ENCODE measurements at regions not wholly inside any gene's neighbourhood (a gene's known extent, or its start where the extent isn't known, plus 50 kb on each side); places are given as distances from the start of the nearest gene placed in this dataset.

- TF ChIP-seq POLR2A (IDR thresholded peaks at IDR 0.05) (no peak), CTCF (IDR thresholded peaks at IDR 0.05) (no peak)
Observed at GRCh38 chr10:93193906-93194305, 120.2 kb downstream of the CYP26A1 start.
